T-cell (primary cell): ENCODE measurements at regions not wholly inside any gene's neighbourhood (a gene's known extent, or its start where the extent isn't known, plus 50 kb on each side); places are given as distances from the start of the nearest gene placed in this dataset.

Experiments used
- ATAC-seq, 4 experiments: fragments of 200-7000 bp in 3 of 4; fragments of 150-1000 bp in 1 of 4; cut with Tn5 transposase; replicated peaks in 1 of 4; 1 replicate in 3 of 4; 2 replicates in 1 of 4; pipeline ENCODE4 v1.10.0; 2021; ENCODE audit warnings: moderate library complexity in 3 of 4, mild to moderate bottlenecking in 2 of 4, moderate number of reproducible peaks in 1 of 4
- CTCF ChIA-PET, 2 donors: fragments of 300-600 bp; sonication (Branson Sonifier 250); formaldehyde crosslinking; loops; one replicate each; lab custom pipeline; 2022; ENCODE audit warnings: antibody characterized with exemption in 2 of 2; lab: Charles Lee
- POLR2A ChIA-PET, 2 donors: fragments of 300-600 bp; sonication (Branson Sonifier 250); formaldehyde crosslinking; loops; one replicate each; lab custom pipeline; 2022; ENCODE audit warnings: antibody characterized with exemption in 2 of 2; lab: Charles Lee
- DNase-seq, 35 experiments: peaks; one replicate each; pipeline versions ENCODE4 v3.0.0 to v3.0.0-alpha.2; 2013 to 2023
- H3K27ac ChIP-seq: one replicate; pipeline ENCODE4 v1.5.1; 2013; ENCODE audit warnings: low read length
- H3K27me3 ChIP-seq, 2 experiments: replicated peaks in 1 of 2; 1 replicate in 1 of 2; 2 replicates in 1 of 2; pipeline versions ENCODE4 v1.6.1 to v1.7.0; 2013; ENCODE audit warnings: low read length in 1 of 2, mixed read lengths in 1 of 2; ENCODE audit not compliant: control insufficient read depth in 2 of 2, insufficient read depth in 2 of 2; ENCODE audit errors: extremely low read depth in 1 of 2
- H3K36me3 ChIP-seq, 2 donors: 1 replicate in 1 of 2; 2 replicates in 1 of 2; pipeline versions ENCODE4 v1.6.1 to v1.7.0; 2013; ENCODE audit warnings: low read length in 1 of 2; ENCODE audit not compliant: control insufficient read depth in 2 of 2, insufficient read depth in 1 of 2; ENCODE audit errors: extremely low read depth in 1 of 2
- H3K4me1 ChIP-seq, 2 experiments: 1 replicate in 1 of 2; 2 replicates in 1 of 2; pipeline versions ENCODE4 v1.6.1 to v1.7.0; 2013; ENCODE audit warnings: low read length in 2 of 2, mixed read lengths in 1 of 2; ENCODE audit not compliant: insufficient read depth in 2 of 2, control insufficient read depth in 1 of 2; ENCODE audit errors: extremely low read depth in 1 of 2
- H3K4me3 ChIP-seq, 2 donors: 1 replicate in 1 of 2; 2 replicates in 1 of 2; pipeline versions ENCODE4 v1.5.1 to v1.7.0; 2013; ENCODE audit warnings: mild to moderate bottlenecking in 2 of 2, low read length in 1 of 2, moderate library complexity in 1 of 2; ENCODE audit not compliant: control insufficient read depth in 1 of 2; ENCODE audit errors: extremely low read depth in 1 of 2
- H3K9me3 ChIP-seq: 2 replicates; pipeline ENCODE4 v1.7.0; 2013
- H3K27ac Mint-ChIP-seq, 2 donors: one replicate each; pipeline ENCODE4 v1.8.0; 2020 to 2021; ENCODE audit warnings: mild to moderate bottlenecking in 2 of 2, mixed read lengths in 2 of 2
- H3K27me3 Mint-ChIP-seq, 2 donors: one replicate each; pipeline ENCODE4 v1.8.0; 2021 to 2022; ENCODE audit warnings: mixed read lengths in 2 of 2
- H3K36me3 Mint-ChIP-seq: one replicate; pipeline ENCODE4 v1.8.0; 2021; ENCODE audit warnings: mixed read lengths
- H3K4me1 Mint-ChIP-seq, 3 donors: one replicate each; pipeline ENCODE4 v1.8.0; 2020 to 2022; ENCODE audit warnings: mixed read lengths in 3 of 3, mild to moderate bottlenecking in 1 of 3
- H3K4me3 Mint-ChIP-seq, 3 donors: one replicate each; pipeline ENCODE4 v1.8.0; 2020 to 2022; ENCODE audit warnings: mild to moderate bottlenecking in 3 of 3, mixed read lengths in 3 of 3, moderate library complexity in 3 of 3
- H3K9me3 Mint-ChIP-seq, 3 donors: one replicate each; pipeline ENCODE4 v1.8.0; 2020 to 2022; ENCODE audit warnings: mixed read lengths in 3 of 3
- WGBS: methylation state at CpG from one replicate; pipeline ENCODE4 v1.1.5; 2013; ENCODE audit warnings: missing lambda C conversion rate; ENCODE audit not compliant: insufficient coverage; 5-methylcytosine and 5-hydroxymethylcytosine counted together

DNA sequence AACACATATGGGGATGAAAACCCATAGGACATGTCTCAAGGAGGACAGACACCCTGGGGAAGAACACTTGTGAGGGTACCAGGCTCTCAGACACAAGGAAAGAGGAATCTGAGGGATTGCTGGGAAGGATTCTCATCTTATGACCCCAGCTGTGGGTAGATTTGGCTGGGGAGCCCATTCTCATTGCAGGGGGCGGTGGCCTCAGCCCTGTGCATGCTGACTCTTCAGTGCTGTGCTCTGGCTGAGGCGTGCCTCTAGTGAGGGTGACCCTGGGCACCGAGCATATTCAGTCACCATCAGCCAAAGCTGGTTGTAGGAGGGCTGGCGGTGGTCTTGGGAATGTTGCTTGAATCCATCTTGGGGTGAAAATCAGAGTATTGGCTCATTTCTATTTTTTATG, 140.7 kb downstream of the TM9SF2 start:
- Mint-ChIP-seq H3K4me1 (peaks cover 0 to 8% (median 0%) of the 10 kb centered on the region in 3 donors), H3K9me3 (no peaks in the 10 kb centered on the region), H3K36me3 (no peaks in the 10 kb centered on the region), H3K4me3 (no peak overlapping the region), H3K27ac (no peak overlapping the region), H3K27me3 (no peaks in the 10 kb centered on the region)
- Histone ChIP-seq H3K27ac (no peak overlapping the region), H3K4me1 (no peaks in the 10 kb centered on the region), H3K4me3 (no peak overlapping the region), H3K36me3 (no peaks in the 10 kb centered on the region), H3K27me3 (no peaks in the 10 kb centered on the region), H3K9me3 (no peaks in the 10 kb centered on the region)
- CTCF ChIA-PET: no interaction called here
- WGBS: 100% methylated on average over 1 of the region's 4 CpGs
- POLR2A ChIA-PET: no interaction called here
- no peak for ATAC-seq
- no peak for DNase-seq

DNA sequence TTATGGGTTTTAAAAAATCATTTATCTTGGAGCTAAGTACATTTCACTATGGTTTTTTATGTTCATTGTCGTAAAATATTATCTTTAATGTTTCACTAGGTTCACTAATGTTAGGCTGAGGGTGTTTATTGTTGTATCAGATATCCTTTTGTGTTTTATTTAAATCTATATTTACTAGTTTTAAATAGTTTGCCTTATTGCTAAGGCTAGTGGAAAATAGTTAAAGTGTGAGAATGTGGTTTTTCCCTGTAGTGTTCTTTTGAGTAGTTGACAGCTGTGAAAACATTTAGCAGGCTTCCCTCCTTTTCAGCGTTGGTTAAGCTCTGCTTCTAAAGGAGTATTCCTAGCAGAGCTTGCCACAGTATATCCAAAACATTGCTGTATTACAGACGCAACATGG, 139.0 kb downstream of the TM9SF2 start:
- POLR2A ChIA-PET: no interaction called here
- ATAC-seq: no peak
- Histone ChIP-seq H3K27ac (no peak overlapping the region), H3K4me3 (no peak overlapping the region), H3K4me1 (no peaks in the 10 kb centered on the region), H3K36me3 (no peaks in the 10 kb centered on the region), H3K9me3 (no peaks in the 10 kb centered on the region), H3K27me3 (no peaks in the 10 kb centered on the region)
- Mint-ChIP-seq H3K4me3 (no peak overlapping the region), H3K27me3 (no peaks in the 10 kb centered on the region), H3K27ac (no peak overlapping the region), H3K9me3 (no peaks in the 10 kb centered on the region), H3K36me3 (no peaks in the 10 kb centered on the region), H3K4me1 (peaks cover 0 to 13% (median 0%) of the 10 kb centered on the region in 3 donors)
- WGBS: 40% methylated on average over 1 of the region's 3 CpGs
- no peak for DNase-seq
- CTCF ChIA-PET: interaction anchor here in 1 of 2 donors (0.9 kb wide), 1 partner anchor 1505 kb away, joined by 3 read pairs; no protein-coding TSS in a partner anchor

DNA sequence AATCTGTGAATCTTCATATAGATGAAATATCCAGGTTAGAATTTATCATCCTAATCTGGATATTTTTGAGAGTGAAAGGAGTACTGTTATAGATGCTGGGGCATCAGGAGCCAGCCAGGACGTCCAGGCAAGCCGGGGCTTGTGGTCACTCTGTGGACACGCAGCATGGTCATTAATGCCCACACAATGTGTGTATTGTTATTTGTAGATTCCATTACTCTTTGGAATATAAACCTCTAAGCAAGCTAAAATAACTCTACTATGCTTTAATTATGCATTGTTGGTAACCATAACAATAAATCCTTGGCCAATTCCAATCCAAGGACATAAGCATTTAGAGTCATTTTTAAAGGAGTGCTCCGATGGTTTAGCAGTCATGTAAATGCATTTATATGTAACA, 137.9 kb downstream of the TM9SF2 start:
- Histone ChIP-seq H3K4me1 (no peaks in the 10 kb centered on the region), H3K4me3 (no peak overlapping the region), H3K27ac (no peak overlapping the region), H3K9me3 (no peaks in the 10 kb centered on the region), H3K27me3 (no peaks in the 10 kb centered on the region), H3K36me3 (no peaks in the 10 kb centered on the region)
- ChIA-PET POLR2A (no interaction called here), CTCF (interaction anchor here in 1 of 2 donors (0.6 kb wide), 1 partner anchor 14 kb away, joined by 3 read pairs; no protein-coding TSS in a partner anchor)
- Mint-ChIP-seq H3K4me3 (no peak overlapping the region), H3K27ac (no peak overlapping the region), H3K36me3 (no peaks in the 10 kb centered on the region), H3K27me3 (no peaks in the 10 kb centered on the region), H3K9me3 (no peaks in the 10 kb centered on the region), H3K4me1 (peaks cover 0 to 15% (median 0%) of the 10 kb centered on the region in 3 donors)
- no peak for ATAC-seq
- DNase-seq: no peak
- WGBS: no CpG with 5 or more reads among the region's 4 CpGs

DNA sequence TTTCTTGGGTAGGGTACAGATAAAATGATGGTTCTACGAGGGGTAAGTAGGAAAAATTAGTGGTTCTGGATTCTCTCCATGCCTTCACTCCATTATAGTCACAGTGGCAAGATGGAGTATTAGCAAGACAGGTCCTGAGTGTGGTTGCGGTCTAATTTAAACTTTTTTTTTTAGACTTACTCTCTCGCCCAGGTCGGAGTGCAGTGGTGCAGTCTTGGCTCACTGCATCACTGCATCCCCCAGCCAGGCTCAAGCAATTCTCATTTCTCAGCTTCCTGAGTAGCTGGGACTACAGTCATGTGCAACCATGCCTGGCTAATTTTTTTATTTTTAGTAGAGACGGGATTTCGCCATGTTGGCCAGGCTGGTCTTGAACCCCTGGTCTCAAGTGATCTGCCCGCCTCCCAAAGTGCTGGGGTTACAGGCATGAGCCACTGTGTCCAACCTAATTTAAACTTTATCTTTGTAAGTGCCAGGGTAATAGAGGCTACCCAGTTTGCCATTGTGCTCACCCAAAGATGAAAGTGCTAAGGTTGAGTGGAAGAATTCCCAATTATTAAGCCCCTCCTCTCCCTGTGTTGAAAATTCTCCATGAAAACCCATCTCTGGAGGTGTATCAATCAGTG, 135.6 kb downstream of the TM9SF2 start:
- Histone ChIP-seq H3K4me1 (no peaks in the 10 kb centered on the region), H3K9me3 (no peaks in the 10 kb centered on the region), H3K27me3 (no peaks in the 10 kb centered on the region), H3K27ac (no peak overlapping the region), H3K36me3 (no peaks in the 10 kb centered on the region), H3K4me3 (no peak overlapping the region)
- Mint-ChIP-seq H3K36me3 (peaks cover 4% of the 10 kb centered on the region), H3K9me3 (no peaks in the 10 kb centered on the region), H3K4me3 (no peak overlapping the region), H3K4me1 (peaks cover 0 to 8% (median 0%) of the 10 kb centered on the region in 3 donors), H3K27me3 (no peaks in the 10 kb centered on the region), H3K27ac (no peak overlapping the region)
- ATAC-seq (no peak), DNase-seq (no peak)
- POLR2A ChIA-PET: no interaction called here
- CTCF ChIA-PET: no interaction called here
- 96% methylated on average over 6 of the region's 7 CpGs for WGBS

DNA sequence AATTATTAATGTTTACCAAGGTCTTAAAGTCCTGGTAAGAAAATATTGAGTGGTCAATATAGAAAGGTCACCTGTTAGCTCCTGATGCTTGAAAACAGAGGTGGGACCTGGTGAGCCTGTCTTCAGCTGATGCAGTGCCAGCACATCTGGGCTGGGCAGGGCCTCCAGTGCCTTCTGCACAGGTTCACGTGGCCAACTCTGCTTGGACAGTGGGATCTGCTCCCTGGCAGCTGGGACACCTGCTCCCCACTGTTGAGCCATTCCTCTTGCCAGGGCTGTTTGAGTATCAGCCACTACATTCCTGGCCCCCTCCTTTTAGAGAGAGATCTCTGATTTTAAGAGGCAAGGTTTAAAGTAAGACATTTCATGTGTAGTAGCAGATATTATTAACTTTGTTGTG, 135.0 kb downstream of the TM9SF2 start:
- POLR2A ChIA-PET: interaction anchor here in 1 of 2 donors (0.6 kb wide), 1 partner anchor 710 kb away, joined by 4 read pairs; no protein-coding TSS in a partner anchor
- no peaks in the 10 kb centered on the region for H3K27me3 Mint-ChIP-seq
- no peak for ATAC-seq

DNA sequence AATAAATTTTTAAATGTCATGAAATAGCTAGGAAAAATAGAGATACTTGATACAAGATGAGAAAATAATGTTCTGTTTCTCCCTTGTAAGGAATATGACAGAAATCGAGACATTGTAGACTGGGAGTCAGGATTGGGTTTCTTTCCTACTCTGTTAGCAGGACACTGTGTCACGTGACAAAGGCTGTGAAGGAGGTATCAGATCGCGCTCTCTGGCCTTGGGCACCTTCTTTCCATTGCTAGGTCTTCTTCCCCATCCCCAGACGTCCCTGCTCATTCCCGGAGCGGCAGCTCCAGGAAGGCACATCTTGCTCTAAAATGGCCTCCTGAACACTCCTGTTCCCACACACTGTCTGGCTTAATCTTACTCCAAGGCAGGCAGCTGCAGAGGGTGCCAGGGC, 133.4 kb downstream of the TM9SF2 start:
- Mint-ChIP-seq H3K27me3 (no peaks in the 10 kb centered on the region), H3K4me3 (no peak overlapping the region), H3K9me3 (no peaks in the 10 kb centered on the region), H3K4me1 (peaks cover 0 to 9% (median 0%) of the 10 kb centered on the region in 3 donors), H3K27ac (no peak overlapping the region), H3K36me3 (peaks cover 10% of the 10 kb centered on the region)
- Histone ChIP-seq H3K4me1 (no peaks in the 10 kb centered on the region), H3K27me3 (no peaks in the 10 kb centered on the region), H3K4me3 (no peak overlapping the region), H3K27ac (no peak overlapping the region), H3K9me3 (no peaks in the 10 kb centered on the region), H3K36me3 (no peaks in the 10 kb centered on the region)
- ATAC-seq (no peak), DNase-seq (no peak)
- POLR2A ChIA-PET: interaction anchor here in 1 of 2 donors (0.6 kb wide), 1 partner anchor 695 kb away, joined by 3 read pairs; no protein-coding TSS in a partner anchor
- CTCF ChIA-PET: interaction anchor here in 1 of 2 donors (0.6 kb wide), 1 partner anchor 859 kb away, joined by 3 read pairs; no protein-coding TSS in a partner anchor
- WGBS: 95% methylated on average over 3 of the region's 7 CpGs

More for the DNA sequence above, 135.0 kb downstream of the TM9SF2 start:
- peaks cover 0 to 8% (median 0%) of the 10 kb centered on the region in 3 donors for H3K4me1 Mint-ChIP-seq
- Histone ChIP-seq H3K4me3 (no peak overlapping the region), H3K27me3 (no peaks in the 10 kb centered on the region), H3K27ac (no peak overlapping the region), H3K9me3 (no peaks in the 10 kb centered on the region), H3K36me3 (no peaks in the 10 kb centered on the region), H3K4me1 (no peaks in the 10 kb centered on the region)
- CTCF ChIA-PET: no interaction called here
- H3K4me3 Mint-ChIP-seq: no peak overlapping the region
- no peak for DNase-seq
- H3K36me3 Mint-ChIP-seq: peaks cover 5% of the 10 kb centered on the region
- no peaks in the 10 kb centered on the region for H3K9me3 Mint-ChIP-seq
- no peak overlapping the region for H3K27ac Mint-ChIP-seq
- 60% methylated on average over 1 of the region's 1 CpG for WGBS
